Cardiac septum (tissue), 1 donor: ENCODE measurements at regions not wholly inside any gene's neighbourhood (a gene's known extent, or its start where the extent isn't known, plus 50 kb on each side); places are given as distances from the start of the nearest gene placed in this dataset.
"Not testable (repeated sequence)": the region's sequence is repeated elsewhere in the genome, so short reads cannot be mapped to it uniquely, and the experiment has no call there.

ENCODE experiments used
- DNase-seq: peaks from one replicate; pipeline ENCODE4 v3.0.0-alpha.2; 2020; ENCODE audit warnings: low spot score
- intact Hi-C: fragments of 100-400 bp; cut with DNase I; formaldehyde crosslinking; loops from one replicate; pipeline ENCODE4 v1.14.0; 2022
- donor health status: DM: no; HTN: no; CAD: no.

- intact Hi-C loops, result loop anchor here (2.0 to 5.0 kb wide), 3 partner anchors 106 to 356 kb away; no protein-coding TSS in a partner anchor
- no peak for DNase-seq
Observed at GRCh38 chr11:100575860-100576717, 111.0 kb upstream of the ARHGAP42 start.

GRCh38 chr11:100576718-100577021 lies 110.4 kb upstream of the ARHGAP42 start:
- intact Hi-C loops, result loop anchor here (2.0 to 5.0 kb wide), 3 partner anchors 106 to 356 kb away; no protein-coding TSS in a partner anchor
- no peak for DNase-seq

GRCh38 chr11:100578831-100579311 lies 108.2 kb upstream of the ARHGAP42 start:
- intact Hi-C loops, result loop anchor here (5.0 kb wide), 2 partner anchors 103 to 353 kb away; no protein-coding TSS in a partner anchor
- no peak for DNase-seq

GRCh38 chr11:100581318-100581717 lies 105.8 kb upstream of the ARHGAP42 start:
- no peak for DNase-seq
- intact Hi-C loops, result no loop called here

GRCh38 chr11:100584201-100584985 lies 102.7 kb upstream of the ARHGAP42 start:
- no peak for DNase-seq
- intact Hi-C loops, result no loop called here

- intact Hi-C loops, result no loop called here
- DNase-seq, result no peak
Observed at GRCh38 chr11:100585728-100586127, 101.4 kb upstream of the ARHGAP42 start.

GRCh38 chr11:100586361-100587101 lies 100.6 kb upstream of the ARHGAP42 start:
- DNase-seq, result no peak
- intact Hi-C loops, result no loop called here

GRCh38 chr11:100592619-100593260 lies 94.3 kb upstream of the ARHGAP42 start:
- no peak for DNase-seq

GRCh38 chr11:100593291-100593690 lies 93.8 kb upstream of the ARHGAP42 start:
- intact Hi-C loops, result no loop called here

More at GRCh38 chr11:100592619-100593260, 94.3 kb upstream of the ARHGAP42 start:
- intact Hi-C loops, result no loop called here

GRCh38 chr11:100594320-100594719 lies 92.8 kb upstream of the ARHGAP42 start:
- DNase-seq, result no peak
- intact Hi-C loops, result no loop called here

More at GRCh38 chr11:100593291-100593690, 93.8 kb upstream of the ARHGAP42 start:
- no peak for DNase-seq

- intact Hi-C loops, result no loop called here
- no peak for DNase-seq
Observed at GRCh38 chr11:100600941-100601340, 86.1 kb upstream of the ARHGAP42 start.

- intact Hi-C loops, result no loop called here
- no peak for DNase-seq
Observed at GRCh38 chr11:100602716-100603115, 84.4 kb upstream of the ARHGAP42 start.

- intact Hi-C loops, DNase-seq: not testable (repeated sequence)
Observed at GRCh38 chr11:100607761-100608160, 79.3 kb upstream of the ARHGAP42 start.

- DNase-seq, result no peak
- intact Hi-C loops, result no loop called here
Observed at GRCh38 chr11:100612766-100613165, 74.3 kb upstream of the ARHGAP42 start.

GRCh38 chr11:100618914-100619313 lies 68.2 kb upstream of the ARHGAP42 start:
- no peak for DNase-seq
- intact Hi-C loops, result no loop called here

GRCh38 chr11:100619484-100619883 lies 67.6 kb upstream of the ARHGAP42 start:
- DNase-seq, result no peak
- intact Hi-C loops, result no loop called here

GRCh38 chr11:100622404-100622803 lies 64.7 kb upstream of the ARHGAP42 start:
- DNase-seq, result no peak
- intact Hi-C loops, result no loop called here

- intact Hi-C loops, result no loop called here
- DNase-seq, result no peak
Observed at GRCh38 chr11:100624346-100624745, 62.7 kb upstream of the ARHGAP42 start.

GRCh38 chr11:100625041-100625440 lies 62.0 kb upstream of the ARHGAP42 start:
- intact Hi-C loops, result no loop called here
- DNase-seq, result no peak
